GM12872 (cell line): ENCODE measurements at regions not wholly inside any gene's neighbourhood (a gene's known extent, or its start where the extent isn't known, plus 50 kb on each side); places are given as distances from the start of the nearest gene placed in this dataset.

Source experiments
- CTCF ChIP-seq: IDR thresholded peaks from 3 replicates; pipeline ENCODE4 v1.5.1; 2011; ENCODE audit warnings: low read depth, mild to moderate bottlenecking, low read length, moderate library complexity; ENCODE audit not compliant: insufficient read depth

- TF ChIP-seq CTCF = no peak
These were observed 74.3 kb upstream of the CPM start for GRCh38 chr12:69007101-69007854.

DNA sequence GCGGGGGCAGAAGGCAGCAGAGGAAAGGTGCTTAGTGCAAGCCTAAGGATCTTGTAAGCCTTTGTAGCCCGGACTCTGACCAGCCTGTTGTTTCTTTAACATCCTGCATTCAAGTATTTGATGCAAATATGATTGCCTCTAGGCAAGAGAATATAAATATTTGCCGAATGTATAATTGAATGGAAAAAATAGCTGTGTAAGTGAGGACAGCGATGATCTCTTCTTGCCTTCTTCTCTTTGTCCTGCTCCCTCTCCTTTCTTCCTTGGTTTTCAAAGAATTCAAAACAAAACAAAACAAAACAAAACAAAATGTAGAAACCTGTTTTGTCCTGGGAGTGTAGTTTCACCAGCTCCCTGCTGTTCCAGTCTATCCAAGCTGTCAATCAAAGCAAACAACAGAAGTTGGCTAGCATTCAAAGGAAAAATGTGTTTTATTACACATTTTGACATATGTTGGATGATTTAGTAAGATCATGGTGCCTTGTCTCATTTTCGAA is 74.9 kb upstream of the CPM start:
- no peak for TF ChIP-seq CTCF

GRCh38 chr12:69008520-69008919 is 75.5 kb upstream of the CPM start:
- TF ChIP-seq CTCF = no peak

DNA sequence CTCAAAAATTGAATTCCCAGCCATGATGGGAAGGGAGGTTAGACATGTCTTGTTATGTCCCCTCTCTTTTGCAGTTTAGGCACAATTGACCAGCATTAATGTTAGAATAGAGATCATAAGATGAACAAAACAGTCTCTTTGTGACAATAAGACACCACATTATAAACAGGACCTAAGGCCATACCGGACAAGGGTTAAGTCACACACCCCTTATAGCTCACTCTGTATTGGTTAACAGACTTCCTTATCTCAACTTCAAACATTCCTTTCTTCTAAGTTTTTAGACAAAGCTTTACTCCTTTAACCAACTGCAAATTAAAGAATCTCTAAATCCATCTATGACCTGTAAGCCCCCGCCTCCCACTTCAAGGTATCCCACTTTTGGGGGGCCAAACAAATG is 81.1 kb upstream of the CPM start:
- no peak for TF ChIP-seq CTCF

DNA sequence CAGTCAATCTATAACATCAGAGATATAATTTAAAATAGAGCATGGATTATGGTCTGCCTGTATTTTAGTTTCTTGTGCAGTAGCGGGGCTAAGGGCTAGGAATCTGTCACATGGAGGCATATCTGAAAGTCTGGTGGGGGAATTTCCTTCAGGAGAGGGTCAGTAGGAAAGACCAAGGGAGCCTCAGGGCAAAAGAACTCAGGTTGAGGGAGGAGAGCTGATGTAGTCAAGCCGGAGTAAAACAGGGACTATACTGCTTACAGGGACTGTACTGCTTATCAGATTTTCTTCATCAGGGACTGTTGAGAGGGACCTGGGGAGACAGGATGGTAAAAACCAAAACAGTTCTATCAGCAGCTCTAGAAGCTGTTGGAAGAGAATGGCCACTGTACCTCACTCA is 82.0 kb upstream of the CPM start:
- TF ChIP-seq CTCF = no peak

DNA sequence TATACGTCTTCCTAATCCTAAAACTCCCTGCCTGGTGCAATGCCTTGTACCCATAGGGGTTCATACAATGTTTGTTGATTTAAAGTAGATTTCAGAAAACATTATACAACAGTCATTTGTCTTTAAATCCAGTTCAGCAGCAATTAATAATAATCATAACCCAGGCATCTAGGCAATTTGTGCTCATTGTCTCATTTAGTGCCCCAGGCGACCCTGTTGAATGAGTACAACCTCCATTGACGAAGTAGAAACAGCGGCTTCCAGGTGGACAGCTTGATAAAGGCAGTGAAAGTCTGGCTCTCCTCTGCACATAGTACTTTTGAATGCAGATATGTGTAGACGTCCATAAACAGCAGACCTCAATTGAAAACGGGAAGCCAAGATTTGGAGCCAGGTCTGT is 82.9 kb upstream of the CPM start:
- TF ChIP-seq CTCF = no peak

GRCh38 chr12:69019082-69019481 is 86.1 kb upstream of the CPM start:
- TF ChIP-seq CTCF = no peak

- TF ChIP-seq CTCF = no peak
These were observed 86.9 kb upstream of the CPM start for GRCh38 chr12:69019910-69020309.
